WERI-Rb-1 (cell line): ENCODE measurements at regions not wholly inside any gene's neighbourhood (a gene's known extent, or its start where the extent isn't known, plus 50 kb on each side); places are given as distances from the start of the nearest gene placed in this dataset.

Experiments
- DNase-seq: peaks from one replicate; pipeline ENCODE4 v3.0.0-alpha.2; 2020
- H3K27ac ChIP-seq: fragments of 250-450 bp; sonication (Bioruptor Pico); 2 replicates; pipeline ENCODE4 v1.5.1; 2020; ENCODE audit warnings: mild to moderate bottlenecking, moderate library complexity
- H3K27me3 ChIP-seq: fragments of 250-450 bp; sonication (Bioruptor Pico); 2 replicates; pipeline ENCODE4 v1.5.1; 2021; ENCODE audit warnings: mild to moderate bottlenecking, low read depth, moderate library complexity; ENCODE audit not compliant: insufficient read depth, severe bottlenecking
- H3K36me3 ChIP-seq: fragments of 250-450 bp; sonication (Bioruptor Pico); 2 replicates; pipeline ENCODE4 v1.5.1; 2020; ENCODE audit warnings: mild to moderate bottlenecking, moderate library complexity
- H3K4me3 ChIP-seq: 2 replicates; pipeline ENCODE4 v1.5.1; 2011; ENCODE audit warnings: low read depth, mild to moderate bottlenecking, control low read depth, low read length
- H3K9me3 ChIP-seq: fragments of 250-450 bp; sonication (Bioruptor Pico); 2 replicates; pipeline ENCODE4 v1.5.1; 2021; ENCODE audit warnings: mild to moderate bottlenecking, moderate library complexity; ENCODE audit not compliant: severe bottlenecking
- TF ChIP-seq, protein P1 (sequence below): IDR thresholded peaks from 2 replicates; pipeline ENCODE4 v1.5.1; 2011; ENCODE audit warnings: low read depth, mild to moderate bottlenecking, control low read depth, inconsistent platforms, low read length

DNA sequence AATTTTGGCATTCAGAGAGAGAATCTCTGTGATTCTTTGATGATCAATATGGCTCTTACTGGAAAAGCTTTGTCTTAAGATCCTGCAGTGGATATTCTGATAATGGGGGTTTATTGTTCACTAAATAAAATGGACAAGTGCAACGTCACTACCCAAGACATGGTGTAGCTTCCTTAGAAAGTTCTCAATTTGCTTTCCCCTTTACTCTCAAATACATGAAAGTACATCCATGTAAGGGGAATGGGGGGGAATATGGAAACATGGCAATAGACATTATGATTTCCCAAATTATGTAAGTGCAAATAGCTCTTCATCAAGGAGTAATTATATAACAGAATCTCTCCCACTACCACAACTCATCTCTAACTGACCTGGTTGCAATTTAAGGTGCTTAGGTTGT is 126.3 kb upstream of the DPYD start:
- Histone ChIP-seq H3K27me3 (peaks cover 5% of the 10 kb centered on the region), H3K27ac (no peak overlapping the region), H3K9me3 (no peaks in the 10 kb centered on the region), H3K4me3 (no peak overlapping the region), H3K36me3 (no peaks in the 10 kb centered on the region)
- no peak for DNase-seq
- TF ChIP-seq, protein P1, sequence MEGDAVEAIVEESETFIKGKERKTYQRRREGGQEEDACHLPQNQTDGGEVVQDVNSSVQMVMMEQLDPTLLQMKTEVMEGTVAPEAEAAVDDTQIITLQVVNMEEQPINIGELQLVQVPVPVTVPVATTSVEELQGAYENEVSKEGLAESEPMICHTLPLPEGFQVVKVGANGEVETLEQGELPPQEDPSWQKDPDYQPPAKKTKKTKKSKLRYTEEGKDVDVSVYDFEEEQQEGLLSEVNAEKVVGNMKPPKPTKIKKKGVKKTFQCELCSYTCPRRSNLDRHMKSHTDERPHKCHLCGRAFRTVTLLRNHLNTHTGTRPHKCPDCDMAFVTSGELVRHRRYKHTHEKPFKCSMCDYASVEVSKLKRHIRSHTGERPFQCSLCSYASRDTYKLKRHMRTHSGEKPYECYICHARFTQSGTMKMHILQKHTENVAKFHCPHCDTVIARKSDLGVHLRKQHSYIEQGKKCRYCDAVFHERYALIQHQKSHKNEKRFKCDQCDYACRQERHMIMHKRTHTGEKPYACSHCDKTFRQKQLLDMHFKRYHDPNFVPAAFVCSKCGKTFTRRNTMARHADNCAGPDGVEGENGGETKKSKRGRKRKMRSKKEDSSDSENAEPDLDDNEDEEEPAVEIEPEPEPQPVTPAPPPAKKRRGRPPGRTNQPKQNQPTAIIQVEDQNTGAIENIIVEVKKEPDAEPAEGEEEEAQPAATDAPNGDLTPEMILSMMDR: no peak

- TF ChIP-seq, protein P1: no peak
- DNase-seq: peak; percentile 46
- Histone ChIP-seq H3K9me3 (no peaks in the 10 kb centered on the region), H3K27ac (no peak overlapping the region), H3K36me3 (no peaks in the 10 kb centered on the region), H3K4me3 (peak overlapping the region; percentile 58), H3K27me3 (peaks cover 5% of the 10 kb centered on the region)
Observed at GRCh38 chr1:98045767-98046641, 125.2 kb upstream of the DPYD start.

GRCh38 chr1:98045211-98045766 is 124.5 kb upstream of the DPYD start:
- peak overlapping the region; percentile 58 for H3K4me3 ChIP-seq
- peaks cover 5% of the 10 kb centered on the region for H3K27me3 ChIP-seq
- H3K36me3 ChIP-seq: no peaks in the 10 kb centered on the region
- no peak overlapping the region for H3K27ac ChIP-seq
- peak; percentile 12 for DNase-seq
- H3K9me3 ChIP-seq: no peaks in the 10 kb centered on the region
- TF ChIP-seq, protein P1: no peak

DNA sequence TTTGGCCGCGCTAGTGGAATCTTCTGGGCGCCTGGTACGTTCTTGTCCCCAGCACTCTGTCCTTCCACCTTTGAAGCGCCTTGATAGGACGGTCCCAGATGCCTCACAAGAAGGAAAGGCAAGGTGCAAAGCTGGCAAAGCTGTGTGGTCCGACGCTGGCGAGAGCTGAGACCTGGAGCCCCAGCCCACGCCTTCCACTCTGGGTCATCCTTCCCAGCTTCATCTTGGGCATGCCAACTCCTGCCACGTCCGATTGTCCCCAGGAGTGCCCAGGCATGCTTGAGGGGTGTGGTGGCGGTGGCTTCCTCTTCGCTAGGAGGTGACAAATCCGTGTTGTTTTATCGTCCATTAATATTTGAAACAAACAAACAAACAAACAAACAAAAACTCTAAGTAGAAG is 123.9 kb upstream of the DPYD start:
- Histone ChIP-seq H3K36me3 (no peaks in the 10 kb centered on the region), H3K9me3 (no peaks in the 10 kb centered on the region), H3K27me3 (peaks cover 5% of the 10 kb centered on the region), H3K4me3 (peak overlapping the region; percentile 58; the same call in 1 of the 2 replicates), H3K27ac (no peak overlapping the region)
- TF ChIP-seq, protein P1: no peak
- no peak for DNase-seq

GRCh38 chr1:98044071-98044697 is 123.3 kb upstream of the DPYD start:
- Histone ChIP-seq H3K36me3 (no peaks in the 10 kb centered on the region), H3K9me3 (no peaks in the 10 kb centered on the region), H3K27me3 (peaks cover 5% of the 10 kb centered on the region), H3K27ac (no peak overlapping the region), H3K4me3 (no peak overlapping the region)
- TF ChIP-seq, protein P1: no peak
- no peak for DNase-seq
